DMS114 treated with DMSO at 0.1 percent for 48 hours (cell line): ENCODE measurements at regions not wholly inside any gene's neighbourhood (a gene's known extent, or its start where the extent isn't known, plus 50 kb on each side); places are given as distances from the start of the nearest gene placed in this dataset.

Experiments
- DNase-seq: peaks from one replicate; lab custom pipeline; 2025; ENCODE audit not compliant: unreplicated experiment; lab: John Stamatoyannopoulos, UW

GRCh38 chr12:17810399-17810798 lies 279.6 kb downstream of the RERGL start:
- no peak for DNase-seq

- no peak for DNase-seq
Measured at GRCh38 chr12:17809206-17809605, 280.8 kb downstream of the RERGL start.

- DNase-seq = no peak
Measured at GRCh38 chr12:17802657-17803641, 287.0 kb downstream of the RERGL start.

- DNase-seq = no peak
Measured at GRCh38 chr12:17793854-17794253, 296.1 kb downstream of the RERGL start.

- no peak for DNase-seq
Measured at GRCh38 chr12:17778242-17778641, 311.8 kb downstream of the RERGL start.

- DNase-seq = no peak
Measured at GRCh38 chr12:17763366-17763765, 326.6 kb downstream of the RERGL start.

GRCh38 chr12:17759982-17760381 lies 330.0 kb downstream of the RERGL start:
- no peak for DNase-seq
